ENCODE measurements at regions not wholly inside any gene's neighbourhood (a gene's known extent, or its start where the extent isn't known, plus 50 kb on each side); places are given as distances from the start of the nearest gene placed in this dataset.
"Not testable (repeated sequence)": the region's sequence is repeated elsewhere in the genome, so short reads cannot be mapped to it uniquely, and the experiment has no call there.

GRCh38 chr7:51901489-51901840, 584.9 kb upstream of the COBL start:
- peaks cover 2% of the 10 kb centered on the region for H3K27me3 Mint-ChIP-seq (ENCODE audit: insufficient read depth)
- TF ChIP-seq CTCF (conservative IDR thresholded peaks at IDR 0.05): no peak
- H3K4me3 Mint-ChIP-seq: no peak overlapping the region
- H3K9ac ChIP-seq (ENCODE audit: extremely low read depth, low read length, poor library complexity, severe bottlenecking): no peak overlapping the region
- H3K27ac Mint-ChIP-seq: no peak overlapping the region
- H3K4me1 ChIP-seq (ENCODE audit: control insufficient read depth, insufficient read depth, low read length): no peaks in the 10 kb centered on the region
- WGBS, 2 experiments (ENCODE audit: insufficient coverage in 1 of 2, insufficient read length in 1 of 2): 92 to 96% methylated on average over 8 to 13 of the region's 13 CpGs
- H3K9me3 ChIP-seq (ENCODE audit: control insufficient read depth, low read length): no peaks in the 10 kb centered on the region
- no peaks in the 10 kb centered on the region for H3K4me1 Mint-ChIP-seq
- no peak for DNase-seq
- peaks cover 7% of the 10 kb centered on the region for H3K9me3 Mint-ChIP-seq
- H3K36me3 ChIP-seq (ENCODE audit: control insufficient read depth, insufficient read depth, low read length): no peaks in the 10 kb centered on the region
- no peak overlapping the region for H3K27ac ChIP-seq (ENCODE audit: low read depth, low read length)
- no peak overlapping the region for H3K4me3 ChIP-seq (ENCODE audit: low read length)
- no peaks in the 10 kb centered on the region for H3K27me3 ChIP-seq (ENCODE audit: control insufficient read depth, insufficient read depth, low read length, poor library complexity, severe bottlenecking)
- H3K36me3 Mint-ChIP-seq (ENCODE audit: low read depth): no peaks in the 10 kb centered on the region

- H3K36me3 Mint-ChIP-seq (ENCODE audit: low read depth); H3K27me3 ChIP-seq (ENCODE audit: control insufficient read depth, insufficient read depth, low read length, poor library complexity, severe bottlenecking); H3K27me3 Mint-ChIP-seq (ENCODE audit: insufficient read depth); H3K27ac ChIP-seq (ENCODE audit: low read depth, low read length); H3K4me3 ChIP-seq (ENCODE audit: low read length); H3K9me3 Mint-ChIP-seq; H3K4me1 ChIP-seq (ENCODE audit: control insufficient read depth, insufficient read depth, low read length); H3K27ac Mint-ChIP-seq; H3K36me3 ChIP-seq (ENCODE audit: control insufficient read depth, insufficient read depth, low read length); H3K4me1 Mint-ChIP-seq; DNase-seq; H3K9me3 ChIP-seq (ENCODE audit: control insufficient read depth, low read length); H3K9ac ChIP-seq (ENCODE audit: extremely low read depth, low read length, poor library complexity, severe bottlenecking); H3K4me3 Mint-ChIP-seq: not testable (repeated sequence)
- WGBS, 2 experiments (ENCODE audit: insufficient coverage in 1 of 2, insufficient read length in 1 of 2): 96 to 100% methylated on average over 1 to 42 of the region's 42 CpGs
Observed at GRCh38 chr7:51900755-51901488, 584.3 kb upstream of the COBL start.

- H3K9ac ChIP-seq (ENCODE audit: extremely low read depth, low read length, poor library complexity, severe bottlenecking): no peak overlapping the region
- H3K27me3 ChIP-seq (ENCODE audit: control insufficient read depth, insufficient read depth, low read length, poor library complexity, severe bottlenecking): no peaks in the 10 kb centered on the region
- H3K27ac Mint-ChIP-seq: no peak overlapping the region
- H3K4me1 Mint-ChIP-seq: no peaks in the 10 kb centered on the region
- H3K27ac ChIP-seq (ENCODE audit: low read depth, low read length): no peak overlapping the region
- H3K9me3 Mint-ChIP-seq: peaks cover 7% of the 10 kb centered on the region
- H3K27me3 Mint-ChIP-seq (ENCODE audit: insufficient read depth): peaks cover 2% of the 10 kb centered on the region
- H3K4me3 Mint-ChIP-seq: no peak overlapping the region
- no peak overlapping the region for H3K4me3 ChIP-seq (ENCODE audit: low read length)
- TF ChIP-seq CTCF (conservative IDR thresholded peaks at IDR 0.05): no peak
- 91 to 100% methylated on average over 1 to 9 of the region's 9 CpGs for WGBS, 2 experiments (ENCODE audit: insufficient coverage in 1 of 2, insufficient read length in 1 of 2)
- no peaks in the 10 kb centered on the region for H3K36me3 ChIP-seq (ENCODE audit: control insufficient read depth, insufficient read depth, low read length)
- H3K36me3 Mint-ChIP-seq (ENCODE audit: low read depth): no peaks in the 10 kb centered on the region
- no peaks in the 10 kb centered on the region for H3K9me3 ChIP-seq (ENCODE audit: control insufficient read depth, low read length)
- no peaks in the 10 kb centered on the region for H3K4me1 ChIP-seq (ENCODE audit: control insufficient read depth, insufficient read depth, low read length)
- no peak for DNase-seq
Observed at GRCh38 chr7:51899611-51900010, 583.0 kb upstream of the COBL start.

GRCh38 chr7:51882412-51882811, 565.8 kb upstream of the COBL start:
- Mint-ChIP-seq H3K9me3 (no peaks in the 10 kb centered on the region), H3K36me3 (ENCODE audit: low read depth) (no peaks in the 10 kb centered on the region), H3K27ac (no peak overlapping the region), H3K27me3 (ENCODE audit: insufficient read depth) (no peaks in the 10 kb centered on the region), H3K4me3 (no peak overlapping the region), H3K4me1 (peaks cover 4% of the 10 kb centered on the region)
- H3K4me3 ChIP-seq (ENCODE audit: low read length): no peak overlapping the region
- no peaks in the 10 kb centered on the region for H3K36me3 ChIP-seq (ENCODE audit: control insufficient read depth, insufficient read depth, low read length)
- DNase-seq: no peak
- 82% methylated on average over 1 of the region's 1 CpG; no CpG with 5 or more reads in 1 of the 2 experiments for WGBS, 2 experiments (ENCODE audit: insufficient coverage in 1 of 2, insufficient read length in 1 of 2)
- no peaks in the 10 kb centered on the region for H3K27me3 ChIP-seq (ENCODE audit: control insufficient read depth, insufficient read depth, low read length, poor library complexity, severe bottlenecking)
- H3K27ac ChIP-seq (ENCODE audit: low read depth, low read length): no peak overlapping the region
- H3K9ac ChIP-seq (ENCODE audit: extremely low read depth, low read length, poor library complexity, severe bottlenecking): no peak overlapping the region
- no peaks in the 10 kb centered on the region for H3K4me1 ChIP-seq (ENCODE audit: control insufficient read depth, insufficient read depth, low read length)
- TF ChIP-seq CTCF (conservative IDR thresholded peaks at IDR 0.05): no peak
- H3K9me3 ChIP-seq (ENCODE audit: control insufficient read depth, low read length): no peaks in the 10 kb centered on the region
